Gastrocnemius medialis (tissue), 4 donors: ENCODE measurements at regions not wholly inside any gene's neighbourhood (a gene's known extent, or its start where the extent isn't known, plus 50 kb on each side); places are given as distances from the start of the nearest gene placed in this dataset.
A peak's percentile ranks its signal among the peaks of the same experiment; 100 is the strongest.
"Not testable (repeated sequence)": the region's sequence is repeated elsewhere in the genome, so short reads cannot be mapped to it uniquely, and the experiment has no call there.

Experiments used
- ATAC-seq, 2 donors: fragments of 150-250 bp; one replicate each; pipeline ENCODE4 v1.9.1; 2016
- DNase-seq, 2 donors: peaks; one replicate each; pipeline ENCODE4 v3.0.0-alpha.2; 2019
- H3K27ac ChIP-seq, 4 donors: fragments of 200-600 bp; sonication (generic); 1 replicate in 1 of 4; 2 replicates in 3 of 4; pipeline ENCODE4 v1.5.1; 2016 to 2018; ENCODE audit warnings: mild to moderate bottlenecking in 2 of 4, moderate library complexity in 1 of 4
- H3K27me3 ChIP-seq, 3 donors: fragments of 200-600 bp; sonication (generic) in 2 of 3; 1 replicate in 1 of 3; 2 replicates in 2 of 3; pipeline versions ENCODE4 v1.5.1 to v1.6.0; 2016 to 2019; ENCODE audit warnings: mild to moderate bottlenecking in 1 of 3, moderate library complexity in 1 of 3
- H3K36me3 ChIP-seq, 2 donors: fragments of 200-600 bp; sonication (generic) in 1 of 2; one replicate each; pipeline ENCODE4 v1.5.1; 2017 to 2018
- H3K4me1 ChIP-seq, 2 donors: fragments of 200-600 bp; sonication (generic) in 1 of 2; one replicate each; pipeline ENCODE4 v1.5.1; 2016 to 2017; ENCODE audit warnings: mild to moderate bottlenecking in 2 of 2
- H3K4me3 ChIP-seq, 4 donors: fragments of 200-600 bp; sonication (generic) in 3 of 4; 1 replicate in 1 of 4; 2 replicates in 3 of 4; pipeline ENCODE4 v1.5.1; 2016 to 2019; ENCODE audit warnings: mild to moderate bottlenecking in 2 of 4
- H3K9me3 ChIP-seq, 3 donors: fragments of 200-600 bp; sonication (generic) in 2 of 3; 1 replicate in 1 of 3; 2 replicates in 2 of 3; pipeline ENCODE4 v1.5.1; 2016 to 2019
- POLR2A ChIP-seq, 2 donors: fragments of 450-650 bp; IDR thresholded peaks; one replicate each; pipeline ENCODE4 v1.6.1; 2017; ENCODE audit warnings: antibody characterized with exemption in 2 of 2, mild to moderate bottlenecking in 2 of 2, moderate library complexity in 2 of 2
- in situ Hi-C, 4 donors: fragments of 200-750 bp; cut with MboI; loops; one replicate each; pipeline versions ENCODE4 v1.15.0 to v1.8.0; 2017; ENCODE audit warnings: low sequenced_read_pairs in 4 of 4
- intact Hi-C: fragments of 100-400 bp; cut with DNase I; formaldehyde crosslinking; loops from one replicate; pipeline ENCODE4 v1.15.1; 2023; ENCODE audit warnings: low total_unique reads
- TF ChIP-seq, protein P1 (sequence below), 5 experiments: fragments of 450-650 bp in 3 of 5; fragments of 200-600 bp in 2 of 5; sonication (generic) in 2 of 5; IDR thresholded peaks in 4 of 5; conservative IDR thresholded peaks in 1 of 5; 1 replicate in 4 of 5; 2 replicates in 1 of 5; pipeline ENCODE4 v1.5.1; 2016 to 2019; ENCODE audit warnings: antibody characterized with exemption in 5 of 5, mild to moderate bottlenecking in 3 of 5, moderate library complexity in 3 of 5

DNA sequence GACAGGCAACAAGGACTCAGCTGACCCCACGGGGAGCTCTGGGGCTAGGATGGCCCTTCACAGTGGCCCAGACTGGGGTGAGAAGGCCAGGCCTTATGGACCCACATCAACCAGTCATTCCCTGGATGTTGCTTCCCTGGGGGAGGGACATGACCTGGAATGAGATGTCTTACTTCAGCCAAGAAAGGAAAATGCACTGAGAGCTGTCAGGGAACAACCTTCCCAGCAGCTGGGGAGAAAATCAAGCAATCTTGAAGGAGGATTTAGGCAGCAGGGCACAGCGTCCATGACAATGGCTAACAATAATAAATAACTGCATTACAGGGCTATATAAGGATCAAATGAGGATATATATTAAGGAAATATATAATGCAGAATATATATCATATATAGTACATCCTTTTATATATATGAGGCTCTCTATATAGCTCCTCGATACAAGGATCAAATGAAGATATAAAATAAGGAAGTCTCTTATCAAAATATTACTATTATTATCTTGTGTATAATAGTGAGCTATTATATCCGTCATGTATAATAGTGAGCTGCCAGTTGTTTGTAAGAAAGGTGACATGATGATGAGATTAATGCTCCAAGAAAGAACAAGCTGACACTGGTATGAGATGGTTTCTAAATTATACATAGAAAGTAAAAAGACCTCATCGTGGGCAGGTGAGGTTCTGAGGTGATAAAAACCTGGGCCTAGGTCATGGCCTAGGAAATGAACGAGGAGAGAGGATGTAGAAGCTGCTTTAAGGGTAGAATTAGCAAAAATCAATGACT is 117.8 kb upstream of the LIPC start:
- H3K4me1 ChIP-seq: peaks cover 0 to 8% of the 10 kb centered on the region in 2 donors
- no peaks in the 10 kb centered on the region for H3K9me3 ChIP-seq
- no peak overlapping the region for H3K27ac ChIP-seq
- no peak overlapping the region for H3K4me3 ChIP-seq
- DNase-seq (no peak), ATAC-seq (no peak)
- H3K27me3 ChIP-seq: no peaks in the 10 kb centered on the region
- in situ Hi-C loops (no loop called here), intact Hi-C loops (no loop called here)
- no peaks in the 10 kb centered on the region for H3K36me3 ChIP-seq
- TF ChIP-seq, protein P1, sequence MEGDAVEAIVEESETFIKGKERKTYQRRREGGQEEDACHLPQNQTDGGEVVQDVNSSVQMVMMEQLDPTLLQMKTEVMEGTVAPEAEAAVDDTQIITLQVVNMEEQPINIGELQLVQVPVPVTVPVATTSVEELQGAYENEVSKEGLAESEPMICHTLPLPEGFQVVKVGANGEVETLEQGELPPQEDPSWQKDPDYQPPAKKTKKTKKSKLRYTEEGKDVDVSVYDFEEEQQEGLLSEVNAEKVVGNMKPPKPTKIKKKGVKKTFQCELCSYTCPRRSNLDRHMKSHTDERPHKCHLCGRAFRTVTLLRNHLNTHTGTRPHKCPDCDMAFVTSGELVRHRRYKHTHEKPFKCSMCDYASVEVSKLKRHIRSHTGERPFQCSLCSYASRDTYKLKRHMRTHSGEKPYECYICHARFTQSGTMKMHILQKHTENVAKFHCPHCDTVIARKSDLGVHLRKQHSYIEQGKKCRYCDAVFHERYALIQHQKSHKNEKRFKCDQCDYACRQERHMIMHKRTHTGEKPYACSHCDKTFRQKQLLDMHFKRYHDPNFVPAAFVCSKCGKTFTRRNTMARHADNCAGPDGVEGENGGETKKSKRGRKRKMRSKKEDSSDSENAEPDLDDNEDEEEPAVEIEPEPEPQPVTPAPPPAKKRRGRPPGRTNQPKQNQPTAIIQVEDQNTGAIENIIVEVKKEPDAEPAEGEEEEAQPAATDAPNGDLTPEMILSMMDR (IDR thresholded peaks at IDR 0.05 in 4 of 5, conservative IDR thresholded peaks at IDR 0.05 in 1 of 5): no peak
- no peak for TF ChIP-seq POLR2A (IDR thresholded peaks at IDR 0.05)

GRCh38 chr15:58314593-58315216 is 117.1 kb upstream of the LIPC start:
- DNase-seq (no peak), ATAC-seq (no peak)
- H3K9me3 ChIP-seq: no peaks in the 10 kb centered on the region
- H3K4me1 ChIP-seq: peaks cover 0 to 11% of the 10 kb centered on the region in 2 donors
- no peaks in the 10 kb centered on the region for H3K27me3 ChIP-seq
- H3K27ac ChIP-seq: no peak overlapping the region
- H3K36me3 ChIP-seq: no peaks in the 10 kb centered on the region
- intact Hi-C loops (no loop called here), in situ Hi-C loops (no loop called here)
- no peak overlapping the region for H3K4me3 ChIP-seq
- TF ChIP-seq, protein P1 (IDR thresholded peaks at IDR 0.05 in 4 of 5, conservative IDR thresholded peaks at IDR 0.05 in 1 of 5): no peak
- TF ChIP-seq POLR2A (IDR thresholded peaks at IDR 0.05): no peak

- peak in 1 of 2 donors; percentile 46 for ATAC-seq
- intact Hi-C loops: no loop called here
Measured at GRCh38 chr15:58318517-58318916, 113.3 kb upstream of the LIPC start.

DNA sequence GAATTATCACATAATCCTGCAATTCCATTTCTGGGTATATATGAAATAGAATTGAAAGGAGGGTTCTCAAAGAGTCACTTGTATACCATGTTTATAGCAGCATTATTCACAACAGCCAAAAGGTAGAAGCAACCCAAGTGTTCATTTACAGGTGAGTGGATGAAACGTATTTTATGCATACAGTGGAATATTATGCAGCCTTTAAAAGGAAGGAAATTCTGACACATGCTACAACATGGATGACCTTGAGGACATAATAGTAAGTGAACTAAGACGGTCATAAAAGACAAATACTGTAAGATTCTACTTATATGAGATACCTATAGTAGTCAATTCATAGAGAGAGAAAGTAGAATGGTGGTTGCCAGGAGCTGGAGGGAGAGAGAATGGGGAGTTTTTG is 110.8 kb upstream of the LIPC start:
- DNase-seq (no peak), ATAC-seq (no peak)
- intact Hi-C loops: no loop called here
- in situ Hi-C loops: loop anchor here in 1 of 4 donors (10.0 kb wide), 1 partner anchor 56 kb away; no protein-coding TSS in a partner anchor
- Histone ChIP-seq H3K4me3 (no peak overlapping the region), H3K36me3 (no peaks in the 10 kb centered on the region), H3K27ac (no peak overlapping the region), H3K27me3 (no peaks in the 10 kb centered on the region), H3K4me1 (peaks cover 0 to 11% of the 10 kb centered on the region in 2 donors), H3K9me3 (no peaks in the 10 kb centered on the region)
- no peak for TF ChIP-seq POLR2A (IDR thresholded peaks at IDR 0.05)

More at GRCh38 chr15:58318517-58318916, 113.3 kb upstream of the LIPC start:
- Histone ChIP-seq H3K9me3 (no peaks in the 10 kb centered on the region), H3K36me3 (no peaks in the 10 kb centered on the region), H3K27ac (peak overlapping the region in 2 of 4 donors; percentile 46 to 53), H3K4me3 (no peak overlapping the region), H3K4me1 (peaks cover 0 to 11% of the 10 kb centered on the region in 2 donors), H3K27me3 (no peaks in the 10 kb centered on the region)
- in situ Hi-C loops: no loop called here
- no peak for TF ChIP-seq POLR2A (IDR thresholded peaks at IDR 0.05)
- TF ChIP-seq, protein P1 (IDR thresholded peaks at IDR 0.05 in 4 of 5, conservative IDR thresholded peaks at IDR 0.05 in 1 of 5): no peak
- DNase-seq: no peak

DNA sequence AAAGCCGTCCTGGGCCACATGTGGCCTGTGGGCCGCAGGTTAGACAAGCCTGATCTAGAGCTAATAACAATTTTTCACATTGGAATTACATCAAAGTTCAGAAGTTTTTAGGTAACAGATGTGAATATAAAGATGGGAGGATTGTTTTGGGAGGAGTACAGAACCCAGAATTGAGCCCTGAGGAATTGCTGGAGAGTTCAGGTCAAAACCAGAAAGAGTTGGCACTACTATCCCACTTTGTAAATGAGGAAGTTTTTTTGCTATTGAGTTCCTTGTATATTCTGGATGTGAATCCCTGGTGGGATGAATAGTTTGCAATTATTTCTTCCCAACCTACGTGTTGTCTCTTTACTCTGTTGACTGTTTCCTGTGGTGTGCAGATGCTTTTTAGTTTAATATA is 109.5 kb upstream of the LIPC start:
- Histone ChIP-seq H3K27me3 (no peaks in the 10 kb centered on the region), H3K27ac (no peak overlapping the region), H3K4me1 (peaks cover 0 to 11% of the 10 kb centered on the region in 2 donors), H3K4me3 (no peak overlapping the region), H3K36me3 (no peaks in the 10 kb centered on the region), H3K9me3 (no peaks in the 10 kb centered on the region)
- TF ChIP-seq, protein P1 (IDR thresholded peaks at IDR 0.05 in 4 of 5, conservative IDR thresholded peaks at IDR 0.05 in 1 of 5): no peak
- no peak for TF ChIP-seq POLR2A (IDR thresholded peaks at IDR 0.05)
- intact Hi-C loops: no loop called here
- DNase-seq: no peak
- ATAC-seq: no peak
- in situ Hi-C loops: loop anchor here in 1 of 4 donors (10.0 kb wide), 1 partner anchor 57 kb away; no protein-coding TSS in a partner anchor

DNA sequence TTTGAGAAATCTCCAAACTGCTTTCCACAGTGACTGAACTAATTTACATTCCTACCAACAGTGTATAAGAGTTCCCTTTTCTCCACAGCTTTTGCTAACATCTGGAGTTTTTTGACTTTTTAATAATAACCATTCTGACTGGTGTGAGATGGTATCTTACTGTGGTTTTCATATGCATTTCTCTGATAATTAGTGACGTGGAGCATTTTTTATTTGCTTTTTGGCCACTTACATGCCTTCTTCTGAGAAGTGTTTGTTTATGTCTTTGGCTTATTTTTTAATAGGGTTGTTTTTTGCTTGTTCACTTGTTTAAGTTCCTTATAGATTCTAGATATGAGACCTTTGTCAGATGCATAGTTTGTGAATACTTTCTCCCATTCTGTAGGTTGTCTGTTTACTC is 108.5 kb upstream of the LIPC start:
- ATAC-seq, DNase-seq, H3K4me1 ChIP-seq, H3K27ac ChIP-seq, H3K9me3 ChIP-seq, H3K4me3 ChIP-seq, intact Hi-C loops, H3K27me3 ChIP-seq, H3K36me3 ChIP-seq: not testable (repeated sequence)
- in situ Hi-C loops: loop anchor here in 1 of 4 donors (10.0 kb wide), 1 partner anchor 59 kb away; no protein-coding TSS in a partner anchor
